GM06990 (cell line): ENCODE measurements at regions not wholly inside any gene's neighbourhood (a gene's known extent, or its start where the extent isn't known, plus 50 kb on each side); places are given as distances from the start of the nearest gene placed in this dataset.

Experiments used
- DNase-seq: peaks from one replicate; pipeline ENCODE4 v3.0.0-alpha.2; 2011; ENCODE audit not compliant: insufficient read length; ENCODE audit errors: extremely low read depth
- H3K27me3 ChIP-seq: replicated peaks from 2 replicates; pipeline ENCODE4 v1.6.0; 2011; ENCODE audit warnings: low read length; ENCODE audit not compliant: control insufficient read depth, insufficient read depth
- H3K36me3 ChIP-seq: 2 replicates; pipeline ENCODE4 v1.5.1; 2011; ENCODE audit warnings: low read length; ENCODE audit not compliant: control insufficient read depth, insufficient read depth
- H3K4me3 ChIP-seq: replicated peaks from 2 replicates; pipeline ENCODE4 v1.5.1; 2011; ENCODE audit warnings: low read depth, mild to moderate bottlenecking, control low read depth, low read length
- TF ChIP-seq, protein P1 (sequence below): IDR thresholded peaks from 2 replicates; pipeline ENCODE4 v1.5.1; 2011; ENCODE audit warnings: low read length, control low read depth, mild to moderate bottlenecking, inconsistent platforms; ENCODE audit not compliant: insufficient read depth, poor library complexity, severe bottlenecking

DNA sequence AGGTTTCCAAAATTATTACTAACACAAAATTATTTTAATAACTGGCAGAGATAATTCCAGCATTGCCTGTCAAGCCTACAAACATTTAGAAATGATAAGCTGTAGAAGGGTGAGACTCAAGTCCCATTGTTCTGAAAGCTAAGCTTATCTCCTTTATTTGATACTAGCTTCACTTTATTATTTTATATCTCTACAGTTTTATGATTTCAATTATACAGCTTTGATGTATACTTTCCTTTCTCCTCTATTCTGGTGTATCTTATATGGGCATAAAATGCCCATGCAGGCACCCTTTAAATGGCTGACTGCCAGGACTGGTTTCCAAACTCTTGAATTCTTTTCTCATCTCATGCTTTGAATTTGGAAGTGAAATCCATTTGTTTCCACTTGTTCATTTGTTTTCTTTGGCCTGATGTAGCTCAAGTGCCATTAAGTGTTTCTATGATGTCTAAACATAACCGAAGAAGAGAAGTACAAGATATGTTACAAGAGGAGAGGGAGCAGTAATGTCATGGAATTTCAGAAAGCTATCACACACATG is 372.1 kb upstream of the ARHGEF26 start:
- no peak for DNase-seq
- Histone ChIP-seq H3K27me3 (no peaks in the 10 kb centered on the region), H3K4me3 (no peak overlapping the region), H3K36me3 (no peaks in the 10 kb centered on the region)
- TF ChIP-seq, protein P1, sequence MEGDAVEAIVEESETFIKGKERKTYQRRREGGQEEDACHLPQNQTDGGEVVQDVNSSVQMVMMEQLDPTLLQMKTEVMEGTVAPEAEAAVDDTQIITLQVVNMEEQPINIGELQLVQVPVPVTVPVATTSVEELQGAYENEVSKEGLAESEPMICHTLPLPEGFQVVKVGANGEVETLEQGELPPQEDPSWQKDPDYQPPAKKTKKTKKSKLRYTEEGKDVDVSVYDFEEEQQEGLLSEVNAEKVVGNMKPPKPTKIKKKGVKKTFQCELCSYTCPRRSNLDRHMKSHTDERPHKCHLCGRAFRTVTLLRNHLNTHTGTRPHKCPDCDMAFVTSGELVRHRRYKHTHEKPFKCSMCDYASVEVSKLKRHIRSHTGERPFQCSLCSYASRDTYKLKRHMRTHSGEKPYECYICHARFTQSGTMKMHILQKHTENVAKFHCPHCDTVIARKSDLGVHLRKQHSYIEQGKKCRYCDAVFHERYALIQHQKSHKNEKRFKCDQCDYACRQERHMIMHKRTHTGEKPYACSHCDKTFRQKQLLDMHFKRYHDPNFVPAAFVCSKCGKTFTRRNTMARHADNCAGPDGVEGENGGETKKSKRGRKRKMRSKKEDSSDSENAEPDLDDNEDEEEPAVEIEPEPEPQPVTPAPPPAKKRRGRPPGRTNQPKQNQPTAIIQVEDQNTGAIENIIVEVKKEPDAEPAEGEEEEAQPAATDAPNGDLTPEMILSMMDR = no peak

GRCh38 chr3:153752405-153753027 is 368.7 kb upstream of the ARHGEF26 start:
- Histone ChIP-seq H3K36me3 (no peaks in the 10 kb centered on the region), H3K27me3 (no peaks in the 10 kb centered on the region), H3K4me3 (no peak overlapping the region)
- no peak for DNase-seq
- TF ChIP-seq, protein P1 = no peak

- H3K36me3 ChIP-seq = no peaks in the 10 kb centered on the region
- TF ChIP-seq, protein P1 = no peak
- no peaks in the 10 kb centered on the region for H3K27me3 ChIP-seq
- no peak for DNase-seq
- H3K4me3 ChIP-seq = no peak overlapping the region
Observed at GRCh38 chr3:153753035-153753434, 368.2 kb upstream of the ARHGEF26 start.

GRCh38 chr3:153756816-153757215 is 364.4 kb upstream of the ARHGEF26 start:
- TF ChIP-seq, protein P1 = no peak
- Histone ChIP-seq H3K36me3 (no peaks in the 10 kb centered on the region), H3K27me3 (no peaks in the 10 kb centered on the region), H3K4me3 (no peak overlapping the region)
- DNase-seq = no peak

- no peaks in the 10 kb centered on the region for H3K36me3 ChIP-seq
- H3K4me3 ChIP-seq = no peak overlapping the region
- no peak for DNase-seq
- TF ChIP-seq, protein P1 = no peak
- H3K27me3 ChIP-seq = no peaks in the 10 kb centered on the region
Observed at GRCh38 chr3:153757839-153758238, 363.4 kb upstream of the ARHGEF26 start.
